ENCODE measurements at regions not wholly inside any gene's neighbourhood (a gene's known extent, or its start where the extent isn't known, plus 50 kb on each side); places are given as distances from the start of the nearest gene placed in this dataset.

GRCh38 chr18:57202881-57203280 lies 56.0 kb downstream of the BOD1L2 start:
- no peak for DNase-seq

- DNase-seq: no peak
Observed at GRCh38 chr18:57205641-57206040, 58.8 kb downstream of the BOD1L2 start.

- DNase-seq: no peak
Observed at GRCh38 chr18:57207124-57207916, 60.4 kb downstream of the BOD1L2 start.

- peak; percentile 10 for DNase-seq
Observed at GRCh38 chr18:57208047-57208446, 61.2 kb downstream of the BOD1L2 start.

GRCh38 chr18:57209713-57210106 lies 62.8 kb downstream of the BOD1L2 start:
- DNase-seq: no peak

- DNase-seq: peak; percentile 9
Observed at GRCh38 chr18:57210107-57210715, 63.3 kb downstream of the BOD1L2 start.

GRCh38 chr18:57210716-57211411 lies 64.0 kb downstream of the BOD1L2 start:
- no peak for DNase-seq

GRCh38 chr18:57211412-57211750 lies 64.5 kb downstream of the BOD1L2 start:
- no peak for DNase-seq

GRCh38 chr18:57211776-57212175 lies 64.9 kb downstream of the BOD1L2 start:
- DNase-seq: no peak

GRCh38 chr18:57212678-57213077 lies 65.8 kb downstream of the BOD1L2 start:
- no peak for DNase-seq

- DNase-seq: no peak
Observed at GRCh38 chr18:57214976-57215375, 68.1 kb downstream of the BOD1L2 start.

- DNase-seq: no peak
Observed at GRCh38 chr18:57218281-57218680, 71.4 kb downstream of the BOD1L2 start.

- DNase-seq: no peak
Observed at GRCh38 chr18:57219964-57220363, 73.1 kb downstream of the BOD1L2 start.

- no peak for DNase-seq
Observed at GRCh38 chr18:57220480-57220879, 73.6 kb downstream of the BOD1L2 start.

GRCh38 chr18:57220930-57221483 lies 74.1 kb downstream of the BOD1L2 start:
- DNase-seq: no peak

- no peak for DNase-seq
Observed at GRCh38 chr18:57223144-57223870, 76.4 kb downstream of the BOD1L2 start.

- DNase-seq: no peak
Observed at GRCh38 chr18:57230861-57231585, 84.1 kb downstream of the BOD1L2 start.

- DNase-seq: no peak
Observed at GRCh38 chr18:57231864-57232263, 85.0 kb downstream of the BOD1L2 start.

GRCh38 chr18:57234346-57234745 lies 87.5 kb downstream of the BOD1L2 start:
- DNase-seq: no peak

- DNase-seq: no peak
Observed at GRCh38 chr18:57241869-57242268, 95.0 kb downstream of the BOD1L2 start.

GRCh38 chr18:57242285-57242684 lies 95.4 kb downstream of the BOD1L2 start:
- no peak for DNase-seq

GRCh38 chr18:57243624-57244179 lies 96.8 kb downstream of the BOD1L2 start:
- DNase-seq: peak; percentile 9

Measured in NCI-H510A treated with DMSO at 0.1 percent for 48 hours (cell line).